Stimulated activated CD4-positive, alpha-beta T cell treated with anti-CD3 and anti-CD28 coated beads, TNF-alpha, amount 100 ng/mL, for 4 hours (primary cell): ENCODE measurements at regions not wholly inside any gene's neighbourhood (a gene's known extent, or its start where the extent isn't known, plus 50 kb on each side); places are given as distances from the start of the nearest gene placed in this dataset.

Source experiments
- DNase-seq, 3 experiments: peaks; one replicate each; pipeline ENCODE4 v3.0.0-alpha.2; 2020; ENCODE audit warnings: low read depth in 3 of 3

- DNase-seq = no peak
These were observed 54.1 kb upstream of the FOXQ1 start for GRCh38 chr6:1257778-1258177.

- DNase-seq = no peak
These were observed 55.4 kb upstream of the FOXQ1 start for GRCh38 chr6:1256435-1257008.

- DNase-seq = no peak
These were observed 56.1 kb upstream of the FOXQ1 start for GRCh38 chr6:1255636-1256365.

GRCh38 chr6:1254326-1254725 is 57.6 kb upstream of the FOXQ1 start:
- DNase-seq = no peak

- no peak for DNase-seq
These were observed 58.1 kb upstream of the FOXQ1 start for GRCh38 chr6:1253816-1254215.

- DNase-seq = no peak
These were observed 60.4 kb upstream of the FOXQ1 start for GRCh38 chr6:1251198-1252155.

- DNase-seq = no peak
These were observed 61.3 kb upstream of the FOXQ1 start for GRCh38 chr6:1250489-1251197.

GRCh38 chr6:1247894-1248293 is 64.0 kb upstream of the FOXQ1 start:
- no peak for DNase-seq

- no peak for DNase-seq
These were observed 64.8 kb upstream of the FOXQ1 start for GRCh38 chr6:1247056-1247455.

- DNase-seq = no peak
These were observed 67.0 kb upstream of the FOXQ1 start for GRCh38 chr6:1244941-1245340.

GRCh38 chr6:1244278-1244677 is 67.6 kb upstream of the FOXQ1 start:
- no peak for DNase-seq

GRCh38 chr6:1242446-1242845 is 69.5 kb upstream of the FOXQ1 start:
- DNase-seq = no peak

GRCh38 chr6:1242021-1242420 is 69.9 kb upstream of the FOXQ1 start:
- DNase-seq = no peak

GRCh38 chr6:1240766-1241318 is 71.1 kb upstream of the FOXQ1 start:
- DNase-seq = no peak

GRCh38 chr6:1239805-1240204 is 72.1 kb upstream of the FOXQ1 start:
- DNase-seq = no peak

- no peak for DNase-seq
These were observed 73.9 kb upstream of the FOXQ1 start for GRCh38 chr6:1238040-1238439.

- DNase-seq = no peak
These were observed 74.3 kb upstream of the FOXQ1 start for GRCh38 chr6:1237636-1238035.

GRCh38 chr6:1235825-1236224 is 76.1 kb upstream of the FOXQ1 start:
- DNase-seq = no peak

- DNase-seq = no peak
These were observed 78.0 kb upstream of the FOXQ1 start for GRCh38 chr6:1233924-1234323.

GRCh38 chr6:1232578-1232977 is 79.3 kb upstream of the FOXQ1 start:
- DNase-seq = no peak

- no peak for DNase-seq
These were observed 80.0 kb upstream of the FOXQ1 start for GRCh38 chr6:1231941-1232340.
